ENCODE measurements at regions not wholly inside any gene's neighbourhood (a gene's known extent, or its start where the extent isn't known, plus 50 kb on each side); places are given as distances from the start of the nearest gene placed in this dataset.

- Histone ChIP-seq H3K36me3 (replicated peaks in 1 of 2; ENCODE audit: control insufficient read depth in 1 of 2, insufficient read depth in 2 of 2, low read length in 1 of 2) (no peaks in the 10 kb centered on the region), H3K4me2 (no peak overlapping the region), H3F3A (replicated peaks; ENCODE audit: insufficient read depth) (peaks cover 17% of the 10 kb centered on the region), H2AFZ (ENCODE audit: low read depth) (no peak overlapping the region), H3K9ac (no peak overlapping the region), H3K9me2 (no peaks in the 10 kb centered on the region), H3K9me3 (no peaks in the 10 kb centered on the region), H3K79me2 (ENCODE audit: insufficient read depth) (no peaks in the 10 kb centered on the region), H3K27ac (ENCODE audit: low read depth in 2 of 2, low read length in 1 of 2) (peak overlapping the region; percentile 64 to 99; a peak in 3 of 4 replicates), H4K20me1 (ENCODE audit: insufficient read depth) (no peaks in the 10 kb centered on the region), H3K4me1 (ENCODE audit: control insufficient read depth in 1 of 2, insufficient read depth in 2 of 2, low read depth in 1 of 2, low read length in 1 of 2) (peaks cover 48 to 58% of the 10 kb centered on the region in 2 experiments), H3K4me3 (ENCODE audit: low read depth in 2 of 2, low read length in 1 of 2) (no peak overlapping the region), H3K27me3 (ENCODE audit: insufficient read depth) (no peaks in the 10 kb centered on the region)
- TF ChIP-seq, protein P1, sequence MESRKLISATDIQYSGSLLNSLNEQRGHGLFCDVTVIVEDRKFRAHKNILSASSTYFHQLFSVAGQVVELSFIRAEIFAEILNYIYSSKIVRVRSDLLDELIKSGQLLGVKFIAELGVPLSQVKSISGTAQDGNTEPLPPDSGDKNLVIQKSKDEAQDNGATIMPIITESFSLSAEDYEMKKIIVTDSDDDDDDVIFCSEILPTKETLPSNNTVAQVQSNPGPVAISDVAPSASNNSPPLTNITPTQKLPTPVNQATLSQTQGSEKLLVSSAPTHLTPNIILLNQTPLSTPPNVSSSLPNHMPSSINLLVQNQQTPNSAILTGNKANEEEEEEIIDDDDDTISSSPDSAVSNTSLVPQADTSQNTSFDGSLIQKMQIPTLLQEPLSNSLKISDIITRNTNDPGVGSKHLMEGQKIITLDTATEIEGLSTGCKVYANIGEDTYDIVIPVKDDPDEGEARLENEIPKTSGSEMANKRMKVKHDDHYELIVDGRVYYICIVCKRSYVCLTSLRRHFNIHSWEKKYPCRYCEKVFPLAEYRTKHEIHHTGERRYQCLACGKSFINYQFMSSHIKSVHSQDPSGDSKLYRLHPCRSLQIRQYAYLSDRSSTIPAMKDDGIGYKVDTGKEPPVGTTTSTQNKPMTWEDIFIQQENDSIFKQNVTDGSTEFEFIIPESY (IDR thresholded peaks at IDR 0.05; ENCODE audit: borderline replicate concordance, low read depth) = no peak
- TF ChIP-seq ELF1 (IDR thresholded peaks at IDR 0.05) = no peak
- TF ChIP-seq, protein P2, sequence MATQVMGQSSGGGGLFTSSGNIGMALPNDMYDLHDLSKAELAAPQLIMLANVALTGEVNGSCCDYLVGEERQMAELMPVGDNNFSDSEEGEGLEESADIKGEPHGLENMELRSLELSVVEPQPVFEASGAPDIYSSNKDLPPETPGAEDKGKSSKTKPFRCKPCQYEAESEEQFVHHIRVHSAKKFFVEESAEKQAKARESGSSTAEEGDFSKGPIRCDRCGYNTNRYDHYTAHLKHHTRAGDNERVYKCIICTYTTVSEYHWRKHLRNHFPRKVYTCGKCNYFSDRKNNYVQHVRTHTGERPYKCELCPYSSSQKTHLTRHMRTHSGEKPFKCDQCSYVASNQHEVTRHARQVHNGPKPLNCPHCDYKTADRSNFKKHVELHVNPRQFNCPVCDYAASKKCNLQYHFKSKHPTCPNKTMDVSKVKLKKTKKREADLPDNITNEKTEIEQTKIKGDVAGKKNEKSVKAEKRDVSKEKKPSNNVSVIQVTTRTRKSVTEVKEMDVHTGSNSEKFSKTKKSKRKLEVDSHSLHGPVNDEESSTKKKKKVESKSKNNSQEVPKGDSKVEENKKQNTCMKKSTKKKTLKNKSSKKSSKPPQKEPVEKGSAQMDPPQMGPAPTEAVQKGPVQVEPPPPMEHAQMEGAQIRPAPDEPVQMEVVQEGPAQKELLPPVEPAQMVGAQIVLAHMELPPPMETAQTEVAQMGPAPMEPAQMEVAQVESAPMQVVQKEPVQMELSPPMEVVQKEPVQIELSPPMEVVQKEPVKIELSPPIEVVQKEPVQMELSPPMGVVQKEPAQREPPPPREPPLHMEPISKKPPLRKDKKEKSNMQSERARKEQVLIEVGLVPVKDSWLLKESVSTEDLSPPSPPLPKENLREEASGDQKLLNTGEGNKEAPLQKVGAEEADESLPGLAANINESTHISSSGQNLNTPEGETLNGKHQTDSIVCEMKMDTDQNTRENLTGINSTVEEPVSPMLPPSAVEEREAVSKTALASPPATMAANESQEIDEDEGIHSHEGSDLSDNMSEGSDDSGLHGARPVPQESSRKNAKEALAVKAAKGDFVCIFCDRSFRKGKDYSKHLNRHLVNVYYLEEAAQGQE (IDR thresholded peaks at IDR 0.05; ENCODE audit: low read depth, low read length) = no peak
- CTCF ChIA-PET = interaction anchor here (0.6 to 1.6 kb wide), 3 partner anchors 11 to 87 kb away, joined by 3 to 4 read pairs (median 3); no protein-coding TSS in a partner anchor
- DNase-seq = no peak
- POLR2A ChIA-PET = interaction anchor here (0.6 to 1.6 kb wide), 3 partner anchors 10 to 115 kb away, joined by 3 to 7 read pairs (median 3); no protein-coding TSS in a partner anchor
- WGBS (ENCODE audit: low lambda C conversion rate) = 85% methylated on average over 4 of the region's 4 CpGs
These were observed 86.5 kb downstream of the MRPL14 start for GRCh38 chr6:44040786-44041185.

DNA sequence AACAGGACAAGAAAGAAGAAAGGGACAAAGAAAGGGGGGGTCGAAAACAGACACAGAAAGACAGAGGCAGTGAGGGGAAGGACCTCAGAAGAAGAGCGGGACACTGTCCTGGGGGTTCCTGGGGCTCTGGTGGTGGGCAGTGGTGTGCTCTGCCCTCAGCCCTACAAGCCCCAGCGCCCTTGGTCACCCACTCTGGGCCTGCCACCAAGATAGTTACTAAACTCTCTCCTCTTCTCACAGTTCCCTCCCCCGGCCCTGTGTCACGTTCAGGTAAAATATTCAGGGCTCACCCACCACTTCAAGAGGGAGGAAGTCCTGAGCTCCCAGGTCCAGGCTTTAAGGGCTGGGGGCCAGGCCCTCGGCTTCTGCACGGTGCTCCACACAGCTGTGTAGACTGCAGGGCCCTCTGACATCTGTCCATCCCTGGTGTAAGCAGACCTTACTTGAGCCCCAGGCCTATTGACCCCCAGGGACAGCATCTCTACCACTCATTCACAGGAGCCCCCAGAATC, 87.4 kb downstream of the MRPL14 start:
- POLR2A ChIA-PET = interaction anchor here (0.6 to 1.6 kb wide), 3 partner anchors 11 to 109 kb away, joined by 3 to 7 read pairs (median 3); no protein-coding TSS in a partner anchor
- Histone ChIP-seq H3F3A (replicated peaks; ENCODE audit: insufficient read depth) (peaks cover 17% of the 10 kb centered on the region), H4K20me1 (ENCODE audit: insufficient read depth) (no peaks in the 10 kb centered on the region), H3K27ac (ENCODE audit: low read depth in 2 of 2, low read length in 1 of 2) (peak overlapping the region in 1 of 2 experiments; percentile 99; a peak in 1 of 4 replicates), H3K9ac (no peak overlapping the region), H3K4me1 (ENCODE audit: control insufficient read depth in 1 of 2, insufficient read depth in 2 of 2, low read depth in 1 of 2, low read length in 1 of 2) (peaks cover 47 to 53% of the 10 kb centered on the region in 2 experiments), H2AFZ (ENCODE audit: low read depth) (no peak overlapping the region), H3K79me2 (ENCODE audit: insufficient read depth) (no peaks in the 10 kb centered on the region), H3K27me3 (ENCODE audit: insufficient read depth) (no peaks in the 10 kb centered on the region), H3K4me3 (ENCODE audit: low read depth in 2 of 2, low read length in 1 of 2) (no peak overlapping the region), H3K36me3 (replicated peaks in 1 of 2; ENCODE audit: control insufficient read depth in 1 of 2, insufficient read depth in 2 of 2, low read length in 1 of 2) (no peaks in the 10 kb centered on the region), H3K9me3 (no peaks in the 10 kb centered on the region), H3K4me2 (no peak overlapping the region), H3K9me2 (no peaks in the 10 kb centered on the region)
- no peak for DNase-seq
- no peak for TF ChIP-seq POLR2AphosphoS5 (IDR thresholded peaks at IDR 0.05; ENCODE audit: low read depth, low read length)
- TF ChIP-seq RAD21 (IDR thresholded peaks at IDR 0.05; ENCODE audit: low read length) = no peak
- TF ChIP-seq RFX5 (IDR thresholded peaks at IDR 0.05; ENCODE audit: low read length) = no peak
- TF ChIP-seq SIN3A (IDR thresholded peaks at IDR 0.05; ENCODE audit: borderline replicate concordance, low read depth, low read length) = no peak
- TF ChIP-seq YY1 (IDR thresholded peaks at IDR 0.05; ENCODE audit: low read depth) = no peak
- TF ChIP-seq TAF1 (IDR thresholded peaks at IDR 0.05; ENCODE audit: borderline replicate concordance, low read depth, low read length) = no peak
- no peak for TF ChIP-seq RXRA (IDR thresholded peaks at IDR 0.05; ENCODE audit: borderline replicate concordance, low read depth)
- TF ChIP-seq TEAD4 (IDR thresholded peaks at IDR 0.05; ENCODE audit: borderline replicate concordance, insufficient read depth) = no peak
- TF ChIP-seq RCOR1 (IDR thresholded peaks at IDR 0.05; ENCODE audit: low read length) = no peak
- no peak for TF ChIP-seq SMC3 (IDR thresholded peaks at IDR 0.05; ENCODE audit: low read depth, low read length)
- TF ChIP-seq FOXJ3 (CRISPR knock-in tag; IDR thresholded peaks at IDR 0.05) = no peak
- no peak for TF ChIP-seq MXI1 (IDR thresholded peaks at IDR 0.05; ENCODE audit: low read depth, low read length)
- TF ChIP-seq TCF12 (IDR thresholded peaks at IDR 0.05) = no peak
- no peak for TF ChIP-seq IRF3 (IDR thresholded peaks at IDR 0.05; ENCODE audit: low read depth, low read length)
- CTCF ChIA-PET = interaction anchor here (0.6 to 1.6 kb wide), 5 partner anchors 10 to 88 kb away, joined by 3 to 5 read pairs (median 3); no protein-coding TSS in a partner anchor
- WGBS (ENCODE audit: low lambda C conversion rate) = 81% methylated on average over 5 of the region's 7 CpGs

Measured in SK-N-SH (cell line).